GOT3 (cell line): ENCODE measurements at regions not wholly inside any gene's neighbourhood (a gene's known extent, or its start where the extent isn't known, plus 50 kb on each side); places are given as distances from the start of the nearest gene placed in this dataset.
"Not testable (repeated sequence)": the region's sequence is repeated elsewhere in the genome, so short reads cannot be mapped to it uniquely, and the experiment has no call there.

Experiments used
- DNase-seq: peaks from one replicate; lab custom pipeline; 2025; ENCODE audit warnings: mixed read lengths; lab: John Stamatoyannopoulos, UW

GRCh38 chr12:102666176-102666575 lies 185.8 kb upstream of the IGF1 start:
- not testable (repeated sequence) for DNase-seq

DNA sequence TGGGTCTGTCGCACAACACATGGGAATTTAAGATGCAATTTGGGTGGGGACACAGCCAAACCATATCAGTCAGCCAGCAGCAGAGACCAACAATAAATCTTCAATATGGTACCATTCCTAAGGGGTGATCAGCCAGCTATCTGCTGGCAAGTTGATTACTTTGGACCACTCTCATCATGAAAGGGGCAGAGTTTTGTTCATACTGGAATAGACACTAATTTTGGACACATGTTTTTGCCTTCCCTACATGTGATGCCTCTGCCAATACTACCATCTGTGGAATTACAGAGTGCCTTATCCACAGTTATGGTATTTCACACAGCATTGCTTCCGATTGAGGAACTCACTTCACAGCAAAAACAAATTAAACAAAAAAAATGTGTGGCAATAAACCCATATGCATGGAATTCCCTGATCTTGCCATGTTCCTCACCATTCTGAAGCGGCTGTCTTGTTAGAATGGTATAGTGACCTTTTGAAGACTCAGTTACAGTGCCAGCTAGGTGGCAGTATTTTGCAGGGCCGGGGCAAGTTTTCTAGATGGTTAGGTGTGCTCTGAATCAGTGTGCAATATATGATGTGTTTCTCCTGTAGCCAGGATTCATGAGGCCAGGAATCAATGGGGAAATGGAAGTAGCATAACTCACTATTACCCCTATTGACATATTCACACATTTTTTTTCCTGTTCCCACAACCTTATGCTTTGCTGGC lies 179.0 kb upstream of the IGF1 start:
- no peak for DNase-seq

GRCh38 chr12:102653406-102653805 lies 173.0 kb upstream of the IGF1 start:
- no peak for DNase-seq

GRCh38 chr12:102652645-102653313 lies 172.4 kb upstream of the IGF1 start:
- DNase-seq = no peak

GRCh38 chr12:102645968-102646367 lies 165.6 kb upstream of the IGF1 start:
- no peak for DNase-seq

- no peak for DNase-seq
Measured at GRCh38 chr12:102643879-102644575, 163.7 kb upstream of the IGF1 start.

GRCh38 chr12:102642199-102642598 lies 161.8 kb upstream of the IGF1 start:
- DNase-seq = no peak

DNA sequence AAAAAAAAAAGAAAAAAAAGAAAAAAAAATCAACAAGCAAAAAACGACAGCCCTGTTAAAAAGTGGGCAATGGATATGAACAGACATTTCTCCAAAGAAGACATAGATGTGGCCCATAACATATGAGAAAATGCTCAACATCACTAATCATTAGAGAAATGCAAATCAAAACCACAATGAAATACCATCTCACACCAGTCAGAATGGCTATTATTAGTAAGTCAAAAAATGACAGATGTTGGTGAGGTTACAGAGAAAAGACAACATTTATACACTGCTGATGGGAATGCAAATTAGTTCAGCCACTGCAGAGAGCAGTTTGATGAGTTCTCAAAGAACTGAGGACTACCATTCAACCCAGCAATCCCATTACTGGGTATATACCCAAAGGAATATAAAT lies 160.3 kb upstream of the IGF1 start:
- not testable (repeated sequence) for DNase-seq

DNA sequence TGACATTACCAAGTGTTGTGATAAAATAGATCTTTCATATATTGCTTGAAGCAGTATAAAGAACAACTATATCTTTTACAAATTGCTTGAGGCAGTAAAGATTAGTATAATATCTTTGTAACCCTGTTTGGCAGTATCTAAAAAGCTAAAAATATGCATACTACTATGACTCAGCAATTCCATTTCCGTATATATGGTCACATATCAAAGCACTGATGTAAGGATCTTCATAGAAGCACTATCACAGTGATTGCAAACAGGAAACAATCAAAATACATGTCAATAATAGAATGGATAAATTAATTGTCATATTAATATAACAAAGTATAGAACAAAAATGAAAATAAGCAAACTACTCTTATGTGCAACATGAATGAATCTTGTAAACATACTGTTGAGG lies 158.4 kb upstream of the IGF1 start:
- no peak for DNase-seq

DNA sequence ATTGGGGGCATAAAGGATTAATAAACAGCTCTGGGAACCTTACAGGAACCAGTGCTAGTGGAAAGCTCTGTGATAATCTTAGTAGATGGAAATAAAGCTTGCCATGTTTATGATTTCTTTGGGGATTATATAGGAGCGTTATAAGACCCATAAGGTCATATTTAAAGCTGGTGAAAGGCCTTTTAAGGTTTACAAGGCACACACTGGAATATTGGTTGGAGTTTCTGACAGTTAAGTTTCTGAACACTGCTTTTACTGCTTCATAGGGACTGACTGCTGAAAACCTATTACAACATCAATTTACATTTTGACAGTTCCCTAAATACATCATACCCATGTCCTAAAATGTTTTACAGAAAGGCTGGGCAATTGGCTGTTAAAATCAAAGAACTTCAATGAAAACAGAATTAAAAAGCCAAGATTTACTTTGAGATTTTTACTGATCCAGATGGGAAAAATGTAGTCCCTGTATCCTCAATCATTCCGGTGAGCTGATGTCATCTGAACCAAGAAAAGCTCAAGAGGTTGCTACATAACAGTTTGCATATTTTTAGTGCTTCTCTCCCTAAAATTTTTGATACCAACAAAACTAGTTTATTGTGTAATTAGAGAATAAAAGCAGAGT lies 153.7 kb upstream of the IGF1 start:
- no peak for DNase-seq

- DNase-seq = no peak
Measured at GRCh38 chr12:102631274-102631673, 150.9 kb upstream of the IGF1 start.

GRCh38 chr12:102629262-102629888 lies 149.0 kb upstream of the IGF1 start:
- DNase-seq = no peak

- DNase-seq = no peak
Measured at GRCh38 chr12:102625819-102626218, 145.5 kb upstream of the IGF1 start.

DNA sequence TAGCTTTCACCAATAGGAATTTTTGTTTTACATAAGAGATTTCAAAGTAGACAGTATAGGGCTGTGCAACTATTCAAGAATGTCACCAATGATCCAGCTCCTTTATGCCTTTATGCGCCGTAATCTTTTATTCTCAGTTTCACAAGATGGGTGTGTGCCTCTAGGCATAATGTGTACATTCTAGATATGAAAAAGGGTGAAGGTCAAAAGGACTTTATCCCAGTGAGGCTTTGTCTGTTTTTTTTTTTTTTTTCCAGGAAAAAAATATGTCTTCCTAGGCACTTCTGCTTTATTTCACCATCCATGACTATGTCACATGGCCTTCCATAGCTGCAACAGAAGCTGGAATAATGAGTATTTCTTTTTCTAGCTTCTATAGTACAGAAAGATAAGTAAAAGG lies 142.3 kb upstream of the IGF1 start:
- DNase-seq = no peak

GRCh38 chr12:102618197-102618877 lies 138.0 kb upstream of the IGF1 start:
- no peak for DNase-seq

DNA sequence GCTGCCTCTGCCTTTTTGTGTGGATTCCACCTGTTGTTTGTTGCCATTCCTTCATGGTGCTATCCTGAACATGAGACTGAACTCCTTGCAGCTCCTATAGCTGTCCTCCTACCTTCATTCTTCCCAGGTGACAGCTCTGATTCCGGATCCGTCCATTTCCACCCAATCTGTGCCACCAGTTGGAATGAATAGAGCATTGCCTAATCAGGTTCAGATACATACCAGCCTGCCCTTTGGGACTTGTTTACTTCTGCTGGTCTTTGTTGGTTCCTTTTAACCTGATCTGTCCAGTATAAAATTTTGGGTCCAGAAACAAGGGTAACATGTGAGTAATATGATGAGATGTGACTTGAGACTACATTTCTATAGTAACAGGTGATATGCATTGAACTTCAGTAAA lies 136.3 kb upstream of the IGF1 start:
- DNase-seq = no peak

DNA sequence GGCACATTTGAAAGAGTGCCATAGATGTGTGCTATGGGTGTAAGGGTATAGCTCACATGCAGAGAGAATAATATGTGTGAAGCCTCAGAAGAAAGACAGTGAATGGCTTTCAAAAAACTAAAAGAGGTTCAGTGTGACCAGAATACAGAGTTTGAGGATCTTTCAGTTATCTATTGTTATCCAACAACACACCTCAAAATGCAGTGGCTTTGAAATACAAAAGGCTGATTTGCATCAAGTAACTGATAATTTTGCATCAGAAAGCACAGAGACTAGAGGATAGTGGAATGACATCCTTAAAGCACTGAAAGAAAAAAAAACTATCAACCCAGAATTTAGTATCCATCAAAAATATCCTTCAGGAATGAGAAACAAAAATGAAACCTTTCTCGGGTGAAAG lies 131.6 kb upstream of the IGF1 start:
- DNase-seq = no peak

DNA sequence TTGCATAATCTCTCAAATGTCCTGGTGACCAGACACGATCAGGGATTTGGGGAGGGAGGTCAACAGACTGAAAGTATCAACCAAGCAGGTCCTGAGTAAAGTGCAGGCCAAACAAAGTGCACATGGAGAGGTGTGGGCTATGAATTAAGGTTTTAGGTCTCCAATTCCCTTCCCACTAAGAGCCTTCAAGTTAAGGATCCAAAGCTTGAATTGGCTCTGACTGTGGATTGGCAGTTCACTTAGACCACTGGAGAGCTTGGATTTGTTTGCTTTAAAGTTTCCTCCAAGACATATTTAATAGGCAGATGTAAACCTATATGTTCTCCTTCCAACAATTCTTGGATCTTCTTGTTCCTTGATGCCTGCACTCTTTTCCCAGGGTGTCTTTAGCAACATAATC lies 129.6 kb upstream of the IGF1 start:
- no peak for DNase-seq

- DNase-seq = no peak
Measured at GRCh38 chr12:102603021-102603420, 122.7 kb upstream of the IGF1 start.

DNA sequence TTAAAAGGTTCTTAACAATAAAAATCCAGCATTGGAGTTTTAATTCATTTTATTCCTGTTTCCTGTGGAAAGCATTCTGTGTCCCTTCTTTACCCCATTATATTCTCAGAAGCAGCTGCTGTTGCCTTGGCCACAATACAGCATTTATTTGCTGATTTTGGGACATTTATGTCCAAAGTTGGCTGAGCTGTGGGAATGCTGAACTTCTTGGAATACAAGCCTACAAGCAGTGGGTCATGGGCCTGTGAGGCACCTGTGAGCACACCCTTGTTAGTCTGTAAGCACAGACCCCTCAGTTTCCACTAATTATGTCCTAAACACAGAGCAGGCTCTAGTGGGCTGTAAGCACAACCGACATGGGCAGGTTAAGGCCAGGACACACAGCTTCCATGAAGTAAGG lies 122.2 kb upstream of the IGF1 start:
- DNase-seq = no peak

GRCh38 chr12:102601621-102602020 lies 121.3 kb upstream of the IGF1 start:
- DNase-seq = no peak

DNA sequence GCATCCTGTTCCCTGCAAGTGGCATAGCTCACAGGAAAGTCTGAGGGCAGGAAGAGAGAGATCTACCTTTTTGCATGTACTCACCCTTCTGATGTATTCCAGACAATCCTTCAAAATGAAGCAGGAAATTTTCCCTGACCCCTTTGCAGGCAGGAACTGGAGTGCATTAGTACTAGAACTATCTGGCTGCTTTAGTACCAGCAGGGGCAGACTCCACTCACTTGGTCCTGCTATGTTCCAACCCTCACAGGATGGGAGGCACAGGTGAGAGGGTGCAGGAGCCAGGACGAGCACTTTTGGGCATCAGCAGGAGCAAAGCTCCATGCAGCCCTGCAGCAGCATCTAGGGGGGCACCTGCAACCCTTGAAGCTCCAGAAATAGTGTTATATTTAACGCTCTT lies 116.3 kb upstream of the IGF1 start:
- DNase-seq = no peak
